DND-41 (cell line): ENCODE measurements at regions not wholly inside any gene's neighbourhood (a gene's known extent, or its start where the extent isn't known, plus 50 kb on each side); places are given as distances from the start of the nearest gene placed in this dataset.

Source experiments
- CTCF ChIP-seq: IDR thresholded peaks from 2 replicates; pipeline ENCODE4 v1.5.1; 2012; ENCODE audit warnings: borderline replicate concordance, low read length, moderate library complexity, mild to moderate bottlenecking; ENCODE audit not compliant: poor library complexity, severe bottlenecking; ENCODE audit errors: extremely low read depth
- EZH2 ChIP-seq: IDR thresholded peaks from 3 replicates; pipeline ENCODE4 v1.6.1; 2012; ENCODE audit warnings: borderline replicate concordance, low read depth, mild to moderate bottlenecking, moderate library complexity, low read length, inconsistent platforms; ENCODE audit not compliant: severe bottlenecking

DNA sequence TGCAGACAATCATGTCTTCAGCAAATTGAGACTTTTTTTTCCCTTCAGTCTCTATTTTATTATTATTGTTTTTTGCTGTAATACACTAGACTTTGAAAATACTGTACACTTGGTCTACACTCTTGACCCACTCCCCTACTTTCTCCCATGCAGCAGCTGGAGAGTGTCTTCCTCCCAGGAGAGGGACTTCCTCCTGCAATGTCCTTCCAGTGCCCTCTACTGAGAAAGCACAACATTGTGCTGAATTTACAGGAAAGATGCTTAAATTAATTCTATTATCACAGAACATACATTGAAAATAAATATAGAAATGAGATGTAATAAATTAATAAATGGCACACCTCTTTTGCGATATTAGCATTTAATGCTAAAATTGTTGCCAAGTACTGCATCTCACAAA, 411.3 kb downstream of the CCSER2 start:
- TF ChIP-seq EZH2, result no peak
- no peak for TF ChIP-seq CTCF
